ENCODE measurements at regions not wholly inside any gene's neighbourhood (a gene's known extent, or its start where the extent isn't known, plus 50 kb on each side); places are given as distances from the start of the nearest gene placed in this dataset.

GRCh38 chr22:27593378-27593777 lies 208.2 kb downstream of the MN1 start:
- Histone ChIP-seq H3K9ac (ENCODE audit: low read length) (no peak overlapping the region), H4K20me1 (ENCODE audit: control insufficient read depth, insufficient read depth, low read length, poor library complexity, severe bottlenecking) (no peaks in the 10 kb centered on the region), H3K79me2 (ENCODE audit: control insufficient read depth, insufficient read depth, low read length) (no peaks in the 10 kb centered on the region), H3K27me3 (replicated peaks in 1 of 4; ENCODE audit: control extremely low read depth in 1 of 4, control insufficient read depth in 3 of 4, insufficient read depth in 4 of 4, low read length in 3 of 4) (no peaks in the 10 kb centered on the region), H3K4me2 (replicated peaks; ENCODE audit: low read depth, low read length, poor library complexity, severe bottlenecking) (no peak overlapping the region), H3K9me3 (ENCODE audit: control extremely low read depth in 1 of 3, control insufficient read depth in 2 of 3, insufficient read depth in 1 of 3, low read length in 2 of 3) (no peaks in the 10 kb centered on the region), H3K4me1 (ENCODE audit: control insufficient read depth in 2 of 2, insufficient read depth in 2 of 2, low read length in 2 of 2) (no peaks in the 10 kb centered on the region), H3K27ac (ENCODE audit: low read length in 2 of 2) (no peak overlapping the region), H2AFZ (ENCODE audit: insufficient read depth, low read depth, low read length, poor library complexity, severe bottlenecking) (no peak overlapping the region), H3K4me3 (ENCODE audit: control extremely low read depth in 1 of 5, extremely low read depth in 1 of 5, insufficient read depth in 1 of 5, low read depth in 2 of 5, low read length in 4 of 5) (no peak overlapping the region), H3K36me3 (replicated peaks in 1 of 2; ENCODE audit: control extremely low read depth in 1 of 2, control insufficient read depth in 1 of 2, extremely low read depth in 1 of 2, insufficient read depth in 2 of 2, low read length in 1 of 2) (no peaks in the 10 kb centered on the region)
- intact Hi-C loops (cut with micrococcal nuclease) = no loop called here
- DNase-seq = no peak
- no peak for TF ChIP-seq CTCF (IDR thresholded peaks at IDR 0.05)
- TF ChIP-seq EZH2 (IDR thresholded peaks at IDR 0.05; ENCODE audit: borderline replicate concordance, insufficient read depth, low read depth, low read length, poor library complexity, severe bottlenecking) = no peak
- ChIA-PET CTCF (no interaction called here), POLR2A (no interaction called here)
- no peaks in the 10 kb centered on the region for H3K4me1 Mint-ChIP-seq
- peaks cover 4% of the 10 kb centered on the region for H3K9me3 Mint-ChIP-seq (ENCODE audit: insufficient read depth)
- H3K4me3 Mint-ChIP-seq = no peak overlapping the region
- H3K27me3 Mint-ChIP-seq = no peaks in the 10 kb centered on the region
- H3K27ac Mint-ChIP-seq = no peak overlapping the region
- ATAC-seq (ENCODE audit: low read depth) = no peak
- 39% methylated on average over 2 of the region's 2 CpGs for WGBS (ENCODE audit: insufficient coverage)

- Mint-ChIP-seq H3K4me1 (no peaks in the 10 kb centered on the region), H3K9me3 (ENCODE audit: insufficient read depth) (peaks cover 2% of the 10 kb centered on the region), H3K4me3 (no peak overlapping the region), H3K27me3 (no peaks in the 10 kb centered on the region), H3K27ac (no peak overlapping the region)
- ChIA-PET CTCF (no interaction called here), POLR2A (no interaction called here)
- DNase-seq = no peak
- H3K27me3 ChIP-seq (replicated peaks in 1 of 4; ENCODE audit: control extremely low read depth in 1 of 4, control insufficient read depth in 3 of 4, insufficient read depth in 4 of 4, low read length in 3 of 4) = no peaks in the 10 kb centered on the region
- TF ChIP-seq EZH2 (IDR thresholded peaks at IDR 0.05; ENCODE audit: borderline replicate concordance, insufficient read depth, low read depth, low read length, poor library complexity, severe bottlenecking) (no peak), CTCF (IDR thresholded peaks at IDR 0.05) (no peak)
- ATAC-seq (ENCODE audit: low read depth) = no peak
- H3K9ac ChIP-seq (ENCODE audit: low read length) = no peak overlapping the region
- H3K4me1 ChIP-seq (ENCODE audit: control insufficient read depth in 2 of 2, insufficient read depth in 2 of 2, low read length in 2 of 2) = no peaks in the 10 kb centered on the region
- no peak overlapping the region for H3K4me3 ChIP-seq (ENCODE audit: control extremely low read depth in 1 of 5, extremely low read depth in 1 of 5, insufficient read depth in 1 of 5, low read depth in 2 of 5, low read length in 4 of 5)
- H3K27ac ChIP-seq (ENCODE audit: low read length in 2 of 2) = no peak overlapping the region
- H3K79me2 ChIP-seq (ENCODE audit: control insufficient read depth, insufficient read depth, low read length) = no peaks in the 10 kb centered on the region
- intact Hi-C loops (cut with micrococcal nuclease) = no loop called here
- H3K9me3 ChIP-seq (ENCODE audit: control extremely low read depth in 1 of 3, control insufficient read depth in 2 of 3, insufficient read depth in 1 of 3, low read length in 2 of 3) = no peaks in the 10 kb centered on the region
- no peak overlapping the region for H3K4me2 ChIP-seq (replicated peaks; ENCODE audit: low read depth, low read length, poor library complexity, severe bottlenecking)
- H2AFZ ChIP-seq (ENCODE audit: insufficient read depth, low read depth, low read length, poor library complexity, severe bottlenecking) = no peak overlapping the region
- H3K36me3 ChIP-seq (replicated peaks in 1 of 2; ENCODE audit: control extremely low read depth in 1 of 2, control insufficient read depth in 1 of 2, extremely low read depth in 1 of 2, insufficient read depth in 2 of 2, low read length in 1 of 2) = no peaks in the 10 kb centered on the region
- no peaks in the 10 kb centered on the region for H4K20me1 ChIP-seq (ENCODE audit: control insufficient read depth, insufficient read depth, low read length, poor library complexity, severe bottlenecking)
- WGBS (ENCODE audit: insufficient coverage) = 67% methylated on average over 2 of the region's 2 CpGs
Observed at GRCh38 chr22:27594020-27594419, 207.5 kb downstream of the MN1 start.
